ENCODE measurements at regions not wholly inside any gene's neighbourhood (a gene's known extent, or its start where the extent isn't known, plus 50 kb on each side); places are given as distances from the start of the nearest gene placed in this dataset.

GRCh38 chr3:153633407-153633806 lies 471.4 kb downstream of the RAP2B start:
- no peak for TF ChIP-seq CTCF (conservative IDR thresholded peaks at IDR 0.05; ENCODE audit: low read length)
- no peak for TF ChIP-seq EZH2phosphoT487 (IDR thresholded peaks at IDR 0.05; ENCODE audit: borderline replicate concordance, low read depth, low read length)
